CD1c-positive myeloid dendritic cell (primary cell): ENCODE measurements at regions not wholly inside any gene's neighbourhood (a gene's known extent, or its start where the extent isn't known, plus 50 kb on each side); places are given as distances from the start of the nearest gene placed in this dataset.

Source experiments
- DNase-seq: peaks from one replicate; pipeline ENCODE4 v3.0.0-alpha.2; 2016; ENCODE audit errors: extremely low spot score

- DNase-seq = no peak
Measured at GRCh38 chr2:103025056-103025455, 263.2 kb downstream of the TMEM182 start.

- DNase-seq = no peak
Measured at GRCh38 chr2:103028181-103028580, 266.4 kb downstream of the TMEM182 start.
